Esophagus muscularis mucosa (tissue), 4 donors: ENCODE measurements at regions not wholly inside any gene's neighbourhood (a gene's known extent, or its start where the extent isn't known, plus 50 kb on each side); places are given as distances from the start of the nearest gene placed in this dataset.
"Not testable (repeated sequence)": the region's sequence is repeated elsewhere in the genome, so short reads cannot be mapped to it uniquely, and the experiment has no call there.

Experiments used
- DNase-seq: peaks from one replicate; pipeline ENCODE4 v3.0.0-alpha.2; 2017; ENCODE audit errors: extremely low spot score
- H3K27ac ChIP-seq, 4 donors: fragments of 200-600 bp; sonication (generic); replicated peaks in 1 of 4; 1 replicate in 3 of 4; 2 replicates in 1 of 4; pipeline ENCODE4 v1.5.1; 2016 to 2019; ENCODE audit warnings: mild to moderate bottlenecking in 1 of 4
- H3K27me3 ChIP-seq, 4 donors: fragments of 200-600 bp; sonication (generic); one replicate each; pipeline versions ENCODE4 v1.5.1 to v1.6.0; 2016 to 2019
- H3K36me3 ChIP-seq, 4 donors: fragments of 200-600 bp; sonication (generic); one replicate each; pipeline ENCODE4 v1.5.1; 2016 to 2019
- H3K4me1 ChIP-seq, 4 donors: fragments of 200-600 bp; sonication (generic); one replicate each; pipeline ENCODE4 v1.5.1; 2016 to 2019
- H3K4me3 ChIP-seq, 4 donors: fragments of 200-600 bp; sonication (generic); 1 replicate in 2 of 4; 2 replicates in 2 of 4; pipeline ENCODE4 v1.5.1; 2016 to 2019; ENCODE audit warnings: mild to moderate bottlenecking in 4 of 4, moderate library complexity in 1 of 4
- H3K9me3 ChIP-seq, 4 donors: fragments of 200-600 bp; sonication (generic); 1 replicate in 3 of 4; 2 replicates in 1 of 4; pipeline ENCODE4 v1.5.1; 2016 to 2019
- CTCF ChIP-seq, 3 experiments: fragments of 200-600 bp in 2 of 3; fragments of 450-650 bp in 1 of 3; sonication (generic) in 2 of 3; IDR thresholded peaks; one replicate each; pipeline ENCODE4 v1.5.1; 2017 to 2019; ENCODE audit warnings: antibody characterized with exemption in 3 of 3, mild to moderate bottlenecking in 2 of 3, moderate library complexity in 1 of 3
- EP300 ChIP-seq: sonication (generic); formaldehyde crosslinking; IDR thresholded peaks from one replicate; pipeline ENCODE4 v1.6.1; 2017; ENCODE audit warnings: antibody characterized with exemption
- POLR2A ChIP-seq: fragments of 450-650 bp; IDR thresholded peaks from one replicate; pipeline ENCODE4 v1.6.1; 2017; ENCODE audit warnings: antibody characterized with exemption, moderate library complexity, mild to moderate bottlenecking, low read depth
- POLR2AphosphoS5 ChIP-seq, 2 donors: sonication (generic); formaldehyde crosslinking; IDR thresholded peaks; one replicate each; pipeline ENCODE4 v1.6.1; 2017; ENCODE audit warnings: antibody characterized with exemption in 2 of 2
- WGBS: methylation state at CpG from one replicate; pipeline ENCODE4 v1.1.5; 2018; 5-methylcytosine and 5-hydroxymethylcytosine counted together
- intact Hi-C: fragments of 100-400 bp; cut with DNase I; formaldehyde crosslinking; loops from one replicate; pipeline ENCODE4 v1.15.1; 2023

DNA sequence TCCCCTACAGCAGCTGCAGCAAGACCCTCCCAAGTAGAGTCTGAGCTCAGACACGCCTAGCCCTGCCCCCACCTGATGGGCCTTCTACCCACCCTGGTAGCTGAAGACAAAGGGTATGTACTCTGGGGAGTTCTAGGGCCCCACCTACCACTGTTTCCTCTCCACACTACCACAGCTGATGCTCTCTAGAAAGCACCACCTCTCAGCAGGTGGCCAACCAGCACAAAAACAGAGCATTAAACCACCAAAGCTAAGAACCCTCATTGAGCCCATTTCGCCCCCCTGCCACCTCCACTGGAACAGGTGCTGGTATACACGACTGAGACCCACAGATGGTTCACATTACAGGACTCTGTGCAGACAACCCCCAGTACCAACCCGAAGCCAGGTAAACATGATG, 258.9 kb downstream of the SETD4 start:
- intact Hi-C loops: no loop called here

DNA sequence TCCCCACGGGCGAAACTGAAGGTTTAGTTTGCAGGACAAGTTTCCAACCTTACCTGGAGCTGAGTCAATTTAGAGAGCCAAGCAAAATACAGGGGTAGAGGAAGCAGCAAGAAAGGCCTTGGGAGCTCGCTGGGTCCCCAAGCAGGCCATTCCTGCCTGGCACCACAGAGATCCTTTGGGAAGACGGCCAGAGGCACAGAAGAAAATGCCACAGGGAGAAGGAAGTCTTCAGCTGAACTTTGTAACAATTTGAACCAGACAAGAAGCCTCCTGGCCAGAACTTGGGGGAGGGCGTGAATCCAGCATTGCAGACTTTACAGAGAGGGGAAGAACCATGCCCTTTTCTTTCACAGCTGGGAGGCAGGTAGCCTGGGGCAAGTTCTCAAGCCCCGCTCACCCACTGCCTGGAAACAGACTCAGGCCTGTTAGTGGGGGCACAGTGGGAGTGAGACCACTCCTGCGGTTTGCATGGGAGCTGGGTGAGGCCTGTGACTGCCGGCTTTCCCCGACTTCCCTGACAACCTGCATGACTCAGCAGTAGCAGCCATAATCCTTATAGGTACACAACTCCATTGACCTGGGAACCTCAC, 259.4 kb downstream of the SETD4 start:
- intact Hi-C loops, H3K36me3 ChIP-seq, H3K27ac ChIP-seq, H3K4me3 ChIP-seq, H3K4me1 ChIP-seq, H3K9me3 ChIP-seq, DNase-seq, H3K27me3 ChIP-seq: not testable (repeated sequence)
- 88% methylated on average over 6 of the region's 9 CpGs for WGBS

More for the DNA sequence above, 258.9 kb downstream of the SETD4 start:
- DNase-seq: no peak
- TF ChIP-seq EP300: no peak
- TF ChIP-seq CTCF (IDR thresholded peaks at IDR 0.05): no peak
- TF ChIP-seq POLR2A: no peak
- TF ChIP-seq POLR2AphosphoS5 (IDR thresholded peaks at IDR 0.05): no peak
- Histone ChIP-seq H3K36me3 (no peaks in the 10 kb centered on the region), H3K4me1 (peaks cover 0 to 5% (median 2%) of the 10 kb centered on the region in 4 donors), H3K4me3 (no peak overlapping the region), H3K9me3 (no peaks in the 10 kb centered on the region), H3K27ac (no peak overlapping the region), H3K27me3 (no peaks in the 10 kb centered on the region)
- WGBS: 82% methylated on average over 4 of the region's 4 CpGs

DNA sequence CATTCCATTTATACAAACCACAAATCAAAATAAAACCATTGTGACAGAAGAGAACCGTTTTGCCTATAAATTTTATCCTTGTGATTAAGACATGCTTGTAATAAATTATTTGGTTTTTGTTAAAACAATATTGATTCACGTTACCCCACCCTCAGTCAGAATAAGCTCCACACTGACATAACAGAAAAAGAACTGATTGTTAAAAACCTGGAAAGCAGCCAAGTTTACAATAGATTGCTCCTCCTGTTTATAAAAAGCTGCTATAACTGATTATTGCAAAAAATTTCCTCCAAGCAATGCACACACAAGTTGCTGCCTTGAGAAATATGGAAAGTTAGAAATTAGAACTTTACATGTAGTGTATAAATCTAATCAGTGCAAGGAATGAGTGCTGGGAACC, 263.5 kb downstream of the SETD4 start:
- Histone ChIP-seq H3K36me3 (no peaks in the 10 kb centered on the region), H3K4me3 (no peak overlapping the region), H3K4me1 (peaks cover 0 to 5% (median 2%) of the 10 kb centered on the region in 4 donors), H3K9me3 (no peaks in the 10 kb centered on the region), H3K27me3 (no peaks in the 10 kb centered on the region), H3K27ac (no peak overlapping the region)
- WGBS: 13% methylated on average over 2 of the region's 2 CpGs
- intact Hi-C loops: no loop called here
- TF ChIP-seq CTCF (IDR thresholded peaks at IDR 0.05) (no peak), POLR2A (no peak)
- DNase-seq: no peak

- intact Hi-C loops, H3K27ac ChIP-seq: not testable (repeated sequence)
- 80% methylated on average over 4 of the region's 4 CpGs for WGBS
Measured at GRCh38 chr21:35794527-35794926, 265.8 kb downstream of the SETD4 start.

GRCh38 chr21:35792569-35793305, 267.6 kb downstream of the SETD4 start:
- no peak for DNase-seq
- intact Hi-C loops: no loop called here
- no peaks in the 10 kb centered on the region for H3K9me3 ChIP-seq
- peaks cover 0 to 5% (median 2%) of the 10 kb centered on the region in 4 donors for H3K4me1 ChIP-seq
- no peak overlapping the region for H3K27ac ChIP-seq
- no peak overlapping the region for H3K4me3 ChIP-seq
- no peaks in the 10 kb centered on the region for H3K36me3 ChIP-seq
- no peak for TF ChIP-seq POLR2AphosphoS5 (IDR thresholded peaks at IDR 0.05)
- TF ChIP-seq POLR2A: no peak
- TF ChIP-seq CTCF (IDR thresholded peaks at IDR 0.05): no peak
- TF ChIP-seq EP300: no peak
- H3K27me3 ChIP-seq: no peaks in the 10 kb centered on the region
- WGBS: 87% methylated on average over 5 of the region's 5 CpGs

More at GRCh38 chr21:35794527-35794926, 265.8 kb downstream of the SETD4 start:
- not testable (repeated sequence) for H3K36me3 ChIP-seq, H3K4me3 ChIP-seq, H3K9me3 ChIP-seq, H3K27me3 ChIP-seq, DNase-seq, H3K4me1 ChIP-seq
